ENCODE measurements at regions not wholly inside any gene's neighbourhood (a gene's known extent, or its start where the extent isn't known, plus 50 kb on each side); places are given as distances from the start of the nearest gene placed in this dataset.

DNA sequence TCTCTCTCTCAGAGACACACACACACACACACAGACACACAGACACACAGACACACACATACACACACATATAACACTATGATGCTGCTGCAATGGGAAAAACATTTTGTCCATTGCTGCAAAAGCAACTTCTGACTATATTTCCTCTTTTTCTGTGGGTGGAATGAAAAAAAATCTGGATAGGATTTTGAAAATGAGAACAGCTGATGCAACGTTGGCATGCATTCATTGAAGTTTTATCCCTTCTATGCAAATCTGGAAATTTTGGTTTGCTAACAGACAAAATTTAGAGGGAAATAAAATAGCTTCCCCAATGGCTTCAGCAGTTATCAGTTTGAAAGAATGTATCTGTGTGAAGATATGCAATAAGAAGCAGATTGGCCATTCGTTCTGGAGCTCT lies 763.4 kb upstream of the GRM7 start:
- TF ChIP-seq, protein P1, sequence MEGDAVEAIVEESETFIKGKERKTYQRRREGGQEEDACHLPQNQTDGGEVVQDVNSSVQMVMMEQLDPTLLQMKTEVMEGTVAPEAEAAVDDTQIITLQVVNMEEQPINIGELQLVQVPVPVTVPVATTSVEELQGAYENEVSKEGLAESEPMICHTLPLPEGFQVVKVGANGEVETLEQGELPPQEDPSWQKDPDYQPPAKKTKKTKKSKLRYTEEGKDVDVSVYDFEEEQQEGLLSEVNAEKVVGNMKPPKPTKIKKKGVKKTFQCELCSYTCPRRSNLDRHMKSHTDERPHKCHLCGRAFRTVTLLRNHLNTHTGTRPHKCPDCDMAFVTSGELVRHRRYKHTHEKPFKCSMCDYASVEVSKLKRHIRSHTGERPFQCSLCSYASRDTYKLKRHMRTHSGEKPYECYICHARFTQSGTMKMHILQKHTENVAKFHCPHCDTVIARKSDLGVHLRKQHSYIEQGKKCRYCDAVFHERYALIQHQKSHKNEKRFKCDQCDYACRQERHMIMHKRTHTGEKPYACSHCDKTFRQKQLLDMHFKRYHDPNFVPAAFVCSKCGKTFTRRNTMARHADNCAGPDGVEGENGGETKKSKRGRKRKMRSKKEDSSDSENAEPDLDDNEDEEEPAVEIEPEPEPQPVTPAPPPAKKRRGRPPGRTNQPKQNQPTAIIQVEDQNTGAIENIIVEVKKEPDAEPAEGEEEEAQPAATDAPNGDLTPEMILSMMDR (conservative IDR thresholded peaks at IDR 0.05; ENCODE audit: low read depth, low read length) = no peak
- no peak for DNase-seq (ENCODE audit: low read depth)
- H3K4me3 ChIP-seq (ENCODE audit: low read length) = no peak overlapping the region

DNA sequence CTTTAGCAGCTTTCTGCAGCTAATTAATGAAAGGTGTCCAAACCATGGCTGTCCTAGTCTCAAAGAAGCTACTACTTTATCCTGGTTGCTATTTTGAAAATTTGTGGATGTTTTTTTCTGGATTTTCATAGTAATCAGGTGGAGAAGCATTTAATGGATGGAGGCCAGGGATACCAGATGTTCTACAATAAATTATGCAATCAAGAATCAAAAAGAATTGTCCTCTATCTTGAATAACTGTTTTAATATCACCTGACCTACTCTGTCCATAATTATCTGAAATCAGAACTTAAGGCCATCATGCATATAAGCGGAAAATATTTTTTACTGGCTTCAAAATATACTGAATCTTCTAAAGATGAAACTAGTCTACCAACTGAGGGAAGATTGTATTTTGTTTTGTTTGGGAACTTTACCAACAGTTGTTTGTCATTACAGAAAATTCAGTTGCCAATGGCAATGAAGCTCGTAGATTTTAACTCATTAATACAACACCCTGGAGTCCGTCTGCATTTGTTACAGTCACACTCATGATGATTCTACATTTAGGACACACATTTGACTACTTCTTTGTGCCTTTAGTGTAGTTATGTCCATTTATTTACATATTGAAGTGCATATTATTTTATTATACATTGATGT lies 762.3 kb upstream of the GRM7 start:
- DNase-seq (ENCODE audit: low read depth) = no peak
- TF ChIP-seq, protein P1 (conservative IDR thresholded peaks at IDR 0.05; ENCODE audit: low read depth, low read length) = no peak
- no peak overlapping the region for H3K4me3 ChIP-seq (ENCODE audit: low read length)

DNA sequence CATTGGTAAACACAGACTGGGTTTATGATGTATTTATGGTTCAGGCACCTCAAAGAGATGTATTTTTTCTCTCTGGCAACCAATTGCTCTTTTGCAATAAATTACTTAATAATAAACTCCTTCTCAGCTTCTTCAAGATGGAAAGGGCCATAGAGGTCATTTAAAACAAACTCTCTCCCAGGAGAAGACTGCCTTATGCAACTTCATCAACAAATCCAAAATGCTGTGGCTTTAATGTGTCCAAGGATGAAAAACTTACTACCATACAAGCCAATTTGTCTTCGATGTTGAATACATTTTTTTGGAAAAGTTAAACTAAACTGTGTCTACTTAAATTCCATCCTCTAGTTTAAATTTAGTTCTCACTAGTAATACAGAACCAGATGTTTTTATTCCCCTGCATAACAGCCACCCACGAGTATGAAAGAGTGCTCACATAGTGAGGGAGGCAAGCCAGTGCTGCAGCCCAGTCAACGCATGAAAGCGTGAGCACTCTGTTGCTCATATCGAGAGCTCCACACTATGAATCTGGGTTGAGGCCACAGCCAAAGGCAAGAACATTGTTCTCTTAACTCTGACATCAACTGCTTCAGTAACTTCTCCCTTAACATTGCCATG lies 761.3 kb upstream of the GRM7 start:
- TF ChIP-seq, protein P1 (conservative IDR thresholded peaks at IDR 0.05; ENCODE audit: low read depth, low read length) = no peak
- DNase-seq (ENCODE audit: low read depth) = no peak
- H3K4me3 ChIP-seq (ENCODE audit: low read length) = no peak overlapping the region

DNA sequence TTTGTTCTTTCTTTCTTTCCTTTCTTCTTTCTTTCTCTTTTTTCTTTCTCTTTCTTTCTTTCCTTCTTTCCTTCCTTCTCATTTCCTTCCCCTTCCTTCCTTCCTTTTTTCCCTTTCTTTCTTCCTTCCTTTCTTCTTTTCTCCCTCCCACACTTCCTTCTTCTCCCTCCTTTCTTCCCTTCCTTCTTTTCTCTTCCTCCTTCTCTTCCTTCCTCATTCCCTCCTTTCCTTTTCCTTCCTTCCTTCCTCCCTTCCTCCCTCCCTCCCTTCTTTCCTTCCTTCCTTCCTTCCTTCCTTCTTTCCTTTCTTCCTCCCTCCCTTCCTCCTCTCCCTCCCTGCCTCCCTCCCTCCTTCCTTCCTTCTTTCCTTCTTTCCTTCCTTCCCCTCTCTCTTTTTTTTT lies 755.7 kb upstream of the GRM7 start:
- H3K4me3 ChIP-seq (ENCODE audit: low read length) = no peak overlapping the region
- DNase-seq (ENCODE audit: low read depth) = no peak
- TF ChIP-seq, protein P1 (conservative IDR thresholded peaks at IDR 0.05; ENCODE audit: low read depth, low read length) = no peak

DNA sequence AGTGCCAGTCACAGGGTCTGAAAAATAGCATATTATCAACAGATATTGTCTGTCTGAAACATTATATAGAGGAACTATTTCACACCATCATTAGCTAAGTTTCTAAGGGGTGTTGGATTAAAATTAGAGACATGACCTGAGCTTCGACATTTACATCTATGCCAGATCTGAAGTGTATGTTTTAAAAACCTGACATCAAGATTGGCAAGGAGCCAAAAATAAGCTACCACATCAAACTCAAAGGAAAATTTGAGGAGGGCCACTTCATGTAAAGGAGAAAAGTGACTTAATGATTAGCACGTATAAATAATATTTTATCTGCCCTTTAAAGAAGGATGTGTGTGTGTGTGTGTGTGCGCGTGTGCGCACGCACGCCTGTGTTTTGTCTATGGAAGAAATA lies 752.0 kb upstream of the GRM7 start:
- DNase-seq (ENCODE audit: low read depth) = no peak
- H3K4me3 ChIP-seq (ENCODE audit: low read length) = no peak overlapping the region
- TF ChIP-seq, protein P1 (conservative IDR thresholded peaks at IDR 0.05; ENCODE audit: low read depth, low read length) = no peak

DNA sequence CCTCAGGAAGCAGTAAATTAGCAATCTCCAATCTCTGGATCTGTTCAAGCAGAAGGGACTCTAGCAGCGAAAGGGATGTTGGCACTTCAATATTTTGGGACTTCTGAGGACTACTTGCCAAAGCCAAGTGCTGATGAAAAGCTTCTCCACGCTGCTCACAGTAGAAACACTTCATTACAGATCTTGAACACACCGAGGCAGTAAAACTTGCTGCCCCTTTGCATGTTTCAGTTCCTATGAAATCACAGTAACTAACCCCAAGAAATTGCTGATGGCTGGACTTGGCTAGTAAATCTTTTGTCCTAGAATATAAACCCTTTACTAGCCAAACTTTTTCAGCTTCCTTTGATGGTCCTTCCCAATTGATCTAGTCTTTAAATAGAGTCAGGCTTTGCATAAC lies 750.5 kb upstream of the GRM7 start:
- DNase-seq (ENCODE audit: low read depth) = no peak
- TF ChIP-seq, protein P1 (conservative IDR thresholded peaks at IDR 0.05; ENCODE audit: low read depth, low read length) = no peak
- no peak overlapping the region for H3K4me3 ChIP-seq (ENCODE audit: low read length)

DNA sequence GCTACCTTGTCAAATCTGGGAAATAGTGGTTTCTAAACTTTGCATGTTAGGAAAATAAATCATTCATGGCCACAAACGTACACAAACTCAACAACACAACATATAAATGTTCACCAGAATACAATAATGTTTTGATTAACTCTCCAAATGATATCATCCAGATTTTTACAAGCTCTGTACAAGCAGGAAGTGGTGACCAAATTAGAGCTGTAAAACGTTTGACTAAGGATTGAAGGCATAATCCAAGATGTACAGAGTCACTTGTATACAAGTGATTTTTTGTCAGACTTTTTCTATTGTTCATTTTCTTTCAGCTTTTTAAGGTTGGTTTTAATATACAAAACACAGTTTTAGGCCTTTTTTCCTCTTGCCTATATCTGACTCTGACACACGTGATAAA lies 748.4 kb upstream of the GRM7 start:
- DNase-seq (ENCODE audit: low read depth) = no peak
- TF ChIP-seq, protein P1 (conservative IDR thresholded peaks at IDR 0.05; ENCODE audit: low read depth, low read length) = no peak
- no peak overlapping the region for H3K4me3 ChIP-seq (ENCODE audit: low read length)
